ENCODE measurements at regions not wholly inside any gene's neighbourhood (a gene's known extent, or its start where the extent isn't known, plus 50 kb on each side); places are given as distances from the start of the nearest gene placed in this dataset.

DNA sequence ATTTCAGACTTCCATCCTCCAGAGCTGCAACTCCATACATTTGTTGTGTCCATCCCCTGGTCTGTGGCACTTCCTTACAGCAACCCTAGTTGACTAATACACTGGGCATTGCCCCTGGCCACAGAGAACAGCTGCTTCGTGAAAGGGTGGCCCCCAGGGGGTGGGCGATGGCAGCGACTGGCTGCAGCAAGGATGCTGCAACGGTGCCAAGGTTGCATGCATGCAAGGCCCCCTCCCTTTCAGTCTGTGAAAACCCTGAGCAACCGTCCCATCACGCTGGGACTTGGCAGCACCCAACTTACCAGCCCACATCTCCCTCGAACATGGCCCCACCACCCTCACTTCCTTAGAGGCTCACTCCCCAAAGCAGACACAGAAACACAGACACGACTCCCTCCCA lies 162.5 kb downstream of the MED10 start:
- TF ChIP-seq EZH2 (IDR thresholded peaks at IDR 0.05; ENCODE audit: insufficient read depth, poor library complexity, severe bottlenecking), result no peak
- TF ChIP-seq EZH2phosphoT487 (IDR thresholded peaks at IDR 0.05; ENCODE audit: insufficient read depth, low read depth), result no peak

All from GM23248 (cell line).